ENCODE measurements at regions not wholly inside any gene's neighbourhood (a gene's known extent, or its start where the extent isn't known, plus 50 kb on each side); places are given as distances from the start of the nearest gene placed in this dataset.

DNA sequence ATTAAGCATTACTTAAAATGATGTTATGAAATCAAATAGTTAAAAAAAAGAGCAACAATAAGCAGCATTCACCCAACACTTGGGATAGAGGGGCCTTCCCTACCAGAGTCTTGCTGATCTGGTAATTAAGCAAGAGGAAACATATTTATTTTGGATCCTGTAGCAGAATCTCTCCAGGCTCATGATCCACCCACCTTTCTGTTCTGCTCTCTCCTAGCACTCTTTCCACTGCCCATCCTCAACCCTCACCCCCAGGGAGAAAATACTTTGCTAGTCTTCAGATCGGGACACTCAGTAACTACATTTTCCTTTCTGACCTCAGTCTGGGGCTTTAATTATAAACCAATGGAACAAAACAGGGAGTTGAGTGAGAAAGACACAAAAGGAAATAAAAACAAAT, 1541.9 kb downstream of the AACS start:
- TF ChIP-seq, protein P1, sequence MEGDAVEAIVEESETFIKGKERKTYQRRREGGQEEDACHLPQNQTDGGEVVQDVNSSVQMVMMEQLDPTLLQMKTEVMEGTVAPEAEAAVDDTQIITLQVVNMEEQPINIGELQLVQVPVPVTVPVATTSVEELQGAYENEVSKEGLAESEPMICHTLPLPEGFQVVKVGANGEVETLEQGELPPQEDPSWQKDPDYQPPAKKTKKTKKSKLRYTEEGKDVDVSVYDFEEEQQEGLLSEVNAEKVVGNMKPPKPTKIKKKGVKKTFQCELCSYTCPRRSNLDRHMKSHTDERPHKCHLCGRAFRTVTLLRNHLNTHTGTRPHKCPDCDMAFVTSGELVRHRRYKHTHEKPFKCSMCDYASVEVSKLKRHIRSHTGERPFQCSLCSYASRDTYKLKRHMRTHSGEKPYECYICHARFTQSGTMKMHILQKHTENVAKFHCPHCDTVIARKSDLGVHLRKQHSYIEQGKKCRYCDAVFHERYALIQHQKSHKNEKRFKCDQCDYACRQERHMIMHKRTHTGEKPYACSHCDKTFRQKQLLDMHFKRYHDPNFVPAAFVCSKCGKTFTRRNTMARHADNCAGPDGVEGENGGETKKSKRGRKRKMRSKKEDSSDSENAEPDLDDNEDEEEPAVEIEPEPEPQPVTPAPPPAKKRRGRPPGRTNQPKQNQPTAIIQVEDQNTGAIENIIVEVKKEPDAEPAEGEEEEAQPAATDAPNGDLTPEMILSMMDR (IDR thresholded peaks at IDR 0.05; ENCODE audit: insufficient read depth, low read length, poor library complexity, severe bottlenecking): no peak
- TF ChIP-seq EZH2phosphoT487 (conservative IDR thresholded peaks at IDR 0.05; ENCODE audit: low read length): no peak
